Neural progenitor cell (in vitro differentiated cells): ENCODE measurements at regions not wholly inside any gene's neighbourhood (a gene's known extent, or its start where the extent isn't known, plus 50 kb on each side); places are given as distances from the start of the nearest gene placed in this dataset.
"Not testable (repeated sequence)": the region's sequence is repeated elsewhere in the genome, so short reads cannot be mapped to it uniquely, and the experiment has no call there.

Experiments used
- DNase-seq: peaks from one replicate; pipeline ENCODE4 v3.0.0-alpha.2; 2016; ENCODE audit warnings: low spot score
- H2AFZ ChIP-seq: fragments of 200-600 bp; sonication (generic); replicated peaks from 2 replicates; pipeline ENCODE4 v1.6.1; 2016; ENCODE audit warnings: antibody characterized with exemption
- H3F3A ChIP-seq: fragments of 200-600 bp; sonication (generic); 2 replicates; pipeline ENCODE4 v1.6.1; 2016; ENCODE audit warnings: antibody characterized with exemption, low read depth
- H3K27ac ChIP-seq: fragments of 200-600 bp; sonication (generic); 2 replicates; pipeline ENCODE4 v1.5.1; 2016; ENCODE audit warnings: mild to moderate bottlenecking
- H3K27me3 ChIP-seq: fragments of 200-600 bp; sonication (generic); 2 replicates; pipeline ENCODE4 v1.6.1; 2016; ENCODE audit warnings: mild to moderate bottlenecking, moderate library complexity
- H3K36me3 ChIP-seq: fragments of 200-600 bp; sonication (generic); 2 replicates; pipeline ENCODE4 v1.5.1; 2016
- H3K4me1 ChIP-seq: fragments of 200-600 bp; sonication (generic); 2 replicates; pipeline ENCODE4 v1.6.1; 2016; ENCODE audit warnings: mixed run types
- H3K4me2 ChIP-seq: fragments of 200-600 bp; sonication (generic); 2 replicates; pipeline ENCODE4 v1.6.1; 2016
- H3K4me3 ChIP-seq: fragments of 200-600 bp; sonication (generic); 2 replicates; pipeline ENCODE4 v1.5.1; 2016
- H3K79me2 ChIP-seq: fragments of 200-600 bp; sonication (generic); 2 replicates; pipeline ENCODE4 v1.6.1; 2016; ENCODE audit warnings: low read depth
- H3K9ac ChIP-seq: fragments of 200-600 bp; sonication (generic); 2 replicates; pipeline ENCODE4 v1.6.1; 2016
- H3K9me3 ChIP-seq: fragments of 200-600 bp; sonication (generic); 2 replicates; pipeline ENCODE4 v1.5.1; 2016; ENCODE audit warnings: low read depth
- H4K20me1 ChIP-seq: fragments of 200-600 bp; sonication (generic); 2 replicates; pipeline ENCODE4 v1.6.1; 2016; ENCODE audit warnings: low read depth
- H3K27ac Mint-ChIP-seq: 3 replicates; pipeline ENCODE4 v1.8.0; 2021; ENCODE audit warnings: mixed read lengths
- H3K27me3 Mint-ChIP-seq: 2 replicates; pipeline ENCODE4 v1.8.0; 2022; ENCODE audit warnings: low read depth, mild to moderate bottlenecking, inconsistent platforms, moderate library complexity, mixed read lengths; ENCODE audit not compliant: insufficient read depth
- H3K36me3 Mint-ChIP-seq: 3 replicates; pipeline ENCODE4 v1.8.0; 2021; ENCODE audit warnings: mixed read lengths
- H3K4me1 Mint-ChIP-seq: 3 replicates; pipeline ENCODE4 v1.8.0; 2021; ENCODE audit warnings: mixed read lengths
- H3K4me3 Mint-ChIP-seq: 3 replicates; pipeline ENCODE4 v1.8.0; 2021; ENCODE audit warnings: mild to moderate bottlenecking, moderate library complexity, mixed read lengths
- H3K9me3 Mint-ChIP-seq: 3 replicates; pipeline ENCODE4 v1.8.0; 2020; ENCODE audit warnings: mixed read lengths
- CTCF ChIP-seq: fragments of 200-600 bp; sonication (generic); IDR thresholded peaks from 2 replicates; pipeline ENCODE4 v1.5.1; 2017; ENCODE audit warnings: antibody characterized with exemption, mild to moderate bottlenecking
- EZH2 ChIP-seq: fragments of 200-600 bp; sonication (generic); IDR thresholded peaks from 2 replicates; pipeline ENCODE4 v1.6.1; 2017; ENCODE audit warnings: antibody characterized with exemption, mild to moderate bottlenecking, moderate library complexity
- EZH2phosphoT487 ChIP-seq: fragments of 200-600 bp; sonication (generic); IDR thresholded peaks from 2 replicates; pipeline ENCODE4 v1.6.1; 2017; ENCODE audit warnings: antibody characterized with exemption

GRCh38 chr10:59036311-59037017, 140.0 kb upstream of the PHYHIPL start:
- Histone ChIP-seq H3K4me3 (no peak overlapping the region), H2AFZ (no peak overlapping the region), H3F3A (no peaks in the 10 kb centered on the region), H3K9ac (no peak overlapping the region), H3K4me1 (no peaks in the 10 kb centered on the region), H3K27me3 (no peaks in the 10 kb centered on the region), H3K79me2 (no peaks in the 10 kb centered on the region), H3K9me3 (no peaks in the 10 kb centered on the region), H3K27ac (no peak overlapping the region), H3K36me3 (no peaks in the 10 kb centered on the region), H4K20me1 (no peaks in the 10 kb centered on the region), H3K4me2 (no peak overlapping the region)
- Mint-ChIP-seq H3K4me3 (no peak overlapping the region), H3K27ac (no peak overlapping the region), H3K36me3 (no peaks in the 10 kb centered on the region), H3K4me1 (peaks cover 5% of the 10 kb centered on the region), H3K9me3 (peaks cover 5% of the 10 kb centered on the region), H3K27me3 (peaks cover 4% of the 10 kb centered on the region)
- TF ChIP-seq EZH2phosphoT487 (no peak), EZH2 (no peak), CTCF (no peak)
- DNase-seq = no peak

DNA sequence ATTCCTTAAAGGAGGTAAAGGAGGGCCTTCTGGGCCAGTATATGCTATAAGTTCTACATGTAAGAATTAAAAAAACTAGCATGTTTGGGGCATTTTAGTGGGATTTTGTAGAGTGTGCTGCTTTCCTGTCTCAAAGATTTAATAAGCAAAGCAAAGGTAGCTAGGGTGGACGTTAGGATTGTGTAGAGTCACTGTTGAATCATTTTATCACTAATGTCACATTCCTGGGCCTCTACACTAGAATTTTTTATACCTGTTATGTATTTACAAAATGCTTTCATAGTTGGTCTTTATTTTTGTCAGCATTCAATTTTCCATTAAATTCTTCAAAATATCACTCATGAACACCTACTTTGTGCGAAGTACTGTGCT, 139.4 kb upstream of the PHYHIPL start:
- H3K4me2 ChIP-seq = no peak overlapping the region
- TF ChIP-seq EZH2phosphoT487 (no peak), EZH2 (no peak), CTCF (no peak)
- H3K79me2 ChIP-seq = no peaks in the 10 kb centered on the region
- H4K20me1 ChIP-seq = no peaks in the 10 kb centered on the region
- no peak overlapping the region for H3K9ac ChIP-seq
- H3K27me3 Mint-ChIP-seq = peaks cover 4% of the 10 kb centered on the region
- no peaks in the 10 kb centered on the region for H3K36me3 Mint-ChIP-seq
- no peak for DNase-seq
- H3F3A ChIP-seq = no peaks in the 10 kb centered on the region
- H3K4me3 ChIP-seq = no peak overlapping the region
- H3K27ac Mint-ChIP-seq = no peak overlapping the region
- H3K27me3 ChIP-seq = no peaks in the 10 kb centered on the region
- H3K4me3 Mint-ChIP-seq = no peak overlapping the region
- H2AFZ ChIP-seq = no peak overlapping the region
- no peaks in the 10 kb centered on the region for H3K4me1 ChIP-seq
- no peaks in the 10 kb centered on the region for H3K36me3 ChIP-seq
- peaks cover 7% of the 10 kb centered on the region for H3K9me3 Mint-ChIP-seq
- peaks cover 5% of the 10 kb centered on the region for H3K4me1 Mint-ChIP-seq
- H3K27ac ChIP-seq = no peak overlapping the region
- no peaks in the 10 kb centered on the region for H3K9me3 ChIP-seq

GRCh38 chr10:59037506-59037905, 138.9 kb upstream of the PHYHIPL start:
- H3K4me1 ChIP-seq = no peaks in the 10 kb centered on the region
- no peak overlapping the region for H2AFZ ChIP-seq
- peaks cover 4% of the 10 kb centered on the region for H3K27me3 Mint-ChIP-seq
- no peak overlapping the region for H3K27ac Mint-ChIP-seq
- H3K27ac ChIP-seq = no peak overlapping the region
- no peaks in the 10 kb centered on the region for H3K27me3 ChIP-seq
- DNase-seq = no peak
- no peak overlapping the region for H3K4me3 ChIP-seq
- no peaks in the 10 kb centered on the region for H4K20me1 ChIP-seq
- peaks cover 7% of the 10 kb centered on the region for H3K9me3 Mint-ChIP-seq
- H3K9me3 ChIP-seq = no peaks in the 10 kb centered on the region
- no peak overlapping the region for H3K4me3 Mint-ChIP-seq
- H3K4me1 Mint-ChIP-seq = peaks cover 5% of the 10 kb centered on the region
- H3K36me3 Mint-ChIP-seq = no peaks in the 10 kb centered on the region
- H3F3A ChIP-seq = no peaks in the 10 kb centered on the region
- TF ChIP-seq EZH2phosphoT487 = no peak
- TF ChIP-seq EZH2 = no peak
- no peak for TF ChIP-seq CTCF
- H3K4me2 ChIP-seq = no peak overlapping the region
- no peaks in the 10 kb centered on the region for H3K36me3 ChIP-seq
- H3K9ac ChIP-seq = no peak overlapping the region
- H3K79me2 ChIP-seq = no peaks in the 10 kb centered on the region

DNA sequence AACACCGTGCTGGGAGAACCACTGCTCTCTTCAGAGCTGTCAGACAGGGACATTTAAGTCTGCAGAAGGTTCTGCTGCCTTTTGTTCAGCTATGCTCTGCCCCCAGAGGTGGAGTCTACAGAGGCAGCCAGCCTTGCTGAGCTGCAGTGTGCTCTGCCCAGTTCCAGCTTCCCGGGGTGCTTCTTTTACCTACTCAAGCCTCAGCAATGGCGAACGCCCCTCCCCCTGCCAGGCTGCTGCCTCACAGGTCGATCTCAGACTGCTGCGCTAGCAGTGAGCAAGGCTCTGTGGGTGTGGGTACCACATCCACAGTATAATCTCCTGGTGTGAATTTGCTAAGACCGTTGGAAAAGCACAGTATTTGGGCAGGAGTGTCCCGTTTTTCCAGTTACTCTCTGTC, 133.1 kb upstream of the PHYHIPL start:
- H3K27ac ChIP-seq, H3K9ac ChIP-seq, H3K36me3 Mint-ChIP-seq, H3K9me3 Mint-ChIP-seq, H3K4me1 Mint-ChIP-seq, H3K27ac Mint-ChIP-seq, H3K4me3 Mint-ChIP-seq, H3K27me3 ChIP-seq, H3F3A ChIP-seq, H3K9me3 ChIP-seq, H4K20me1 ChIP-seq, H3K36me3 ChIP-seq, H3K79me2 ChIP-seq, H3K4me3 ChIP-seq, H3K27me3 Mint-ChIP-seq: not testable (repeated sequence)
- H3K4me2 ChIP-seq = peak overlapping the region; percentile 59
- peaks cover 12% of the 10 kb centered on the region for H3K4me1 ChIP-seq
- peak; percentile 54 for DNase-seq
- peak overlapping the region; percentile 98 for H2AFZ ChIP-seq
